Trophoblast cell (in vitro differentiated cells and primary cell): ENCODE measurements at regions not wholly inside any gene's neighbourhood (a gene's known extent, or its start where the extent isn't known, plus 50 kb on each side); places are given as distances from the start of the nearest gene placed in this dataset.

Source experiments
- DNase-seq, 2 donors: peaks; one replicate each; pipeline ENCODE4 v3.0.0-alpha.2; 2016
- H2AFZ ChIP-seq: 2 replicates; pipeline ENCODE4 v1.6.1; 2013; ENCODE audit warnings: low read length, moderate library complexity, mild to moderate bottlenecking; ENCODE audit not compliant: insufficient read depth, poor library complexity
- H2AK5ac ChIP-seq: 2 replicates; pipeline ENCODE4 v1.6.1; 2013; ENCODE audit warnings: mild to moderate bottlenecking, low read length
- H2BK120ac ChIP-seq: 2 replicates; pipeline ENCODE4 v1.6.1; 2013; ENCODE audit warnings: low read length, mild to moderate bottlenecking, moderate library complexity; ENCODE audit not compliant: insufficient read depth, poor library complexity
- H2BK12ac ChIP-seq: 2 replicates; pipeline ENCODE4 v1.6.1; 2013; ENCODE audit warnings: mild to moderate bottlenecking, low read length, moderate library complexity
- H2BK5ac ChIP-seq: 2 replicates; pipeline ENCODE4 v1.6.1; 2013; ENCODE audit warnings: low read length, low read depth, moderate library complexity, mild to moderate bottlenecking; ENCODE audit not compliant: poor library complexity
- H3K14ac ChIP-seq: 2 replicates; pipeline ENCODE4 v1.6.1; 2013; ENCODE audit warnings: mild to moderate bottlenecking, low read length
- H3K18ac ChIP-seq: 2 replicates; pipeline ENCODE4 v1.6.1; 2013; ENCODE audit warnings: mild to moderate bottlenecking, low read length
- H3K23ac ChIP-seq: 2 replicates; pipeline ENCODE4 v1.6.1; 2013; ENCODE audit warnings: low read length
- H3K27ac ChIP-seq: 2 replicates; pipeline ENCODE4 v1.5.1; 2013; ENCODE audit warnings: low read depth, mild to moderate bottlenecking, inconsistent platforms, low read length, moderate library complexity
- H3K27me3 ChIP-seq: 2 replicates; pipeline ENCODE4 v1.6.1; 2013; ENCODE audit warnings: inconsistent platforms, mild to moderate bottlenecking, low read length, moderate library complexity; ENCODE audit not compliant: insufficient read depth
- H3K36me3 ChIP-seq, 2 experiments: 1 replicate in 1 of 2; 2 replicates in 1 of 2; pipeline ENCODE4 v1.6.1; 2013; ENCODE audit warnings: low read length in 2 of 2, mild to moderate bottlenecking in 2 of 2, moderate library complexity in 1 of 2; ENCODE audit not compliant: insufficient read depth in 2 of 2, control insufficient read depth in 1 of 2
- H3K4ac ChIP-seq: 2 replicates; pipeline ENCODE4 v1.6.1; 2013; ENCODE audit warnings: low read depth, mild to moderate bottlenecking, low read length, moderate library complexity
- H3K4me1 ChIP-seq, 2 experiments: 1 replicate in 1 of 2; 2 replicates in 1 of 2; pipeline ENCODE4 v1.6.1; 2013; ENCODE audit warnings: low read length in 2 of 2, mild to moderate bottlenecking in 2 of 2, moderate library complexity in 1 of 2; ENCODE audit not compliant: insufficient read depth in 2 of 2, control insufficient read depth in 1 of 2
- H3K4me2 ChIP-seq: 2 replicates; pipeline ENCODE4 v1.6.1; 2013; ENCODE audit warnings: inconsistent platforms, mild to moderate bottlenecking, low read length, moderate library complexity
- H3K4me3 ChIP-seq: 2 replicates; pipeline ENCODE4 v1.5.1; 2013; ENCODE audit warnings: mild to moderate bottlenecking, low read depth, low read length, inconsistent platforms
- H3K79me1 ChIP-seq: one replicate; pipeline ENCODE4 v1.6.1; 2013; ENCODE audit warnings: low read length
- H3K79me2 ChIP-seq: 2 replicates; pipeline ENCODE4 v1.6.1; 2013; ENCODE audit warnings: low read length, mild to moderate bottlenecking; ENCODE audit not compliant: control insufficient read depth, insufficient read depth, poor library complexity
- H3K9ac ChIP-seq: 2 replicates; pipeline ENCODE4 v1.6.1; 2013; ENCODE audit warnings: mild to moderate bottlenecking, low read length
- H3K9me3 ChIP-seq: 2 replicates; pipeline ENCODE4 v1.6.1; 2013; ENCODE audit warnings: low read depth, mild to moderate bottlenecking, control low read depth, inconsistent platforms, low read length; ENCODE audit not compliant: insufficient read depth
- H4K12ac ChIP-seq: 2 replicates; pipeline ENCODE4 v1.6.1; 2013; ENCODE audit warnings: low read depth, mild to moderate bottlenecking, low read length, moderate library complexity
- H4K8ac ChIP-seq: 2 replicates; pipeline ENCODE4 v1.6.1; 2013; ENCODE audit warnings: low read depth, mild to moderate bottlenecking, low read length, moderate library complexity
- H4K91ac ChIP-seq: one replicate; pipeline ENCODE4 v1.6.1; 2013; ENCODE audit warnings: low read depth, mild to moderate bottlenecking, low read length, moderate library complexity
- WGBS: extraction: QIAGEN DNeasy Blood & Tissue Kit; methylation state at CpG from one replicate; pipeline ENCODE4 v1.1.7; 2013; ENCODE audit warnings: missing lambda C conversion rate; ENCODE audit not compliant: insufficient read length, insufficient coverage; ENCODE audit errors: extremely low coverage; 5-methylcytosine and 5-hydroxymethylcytosine counted together

DNA sequence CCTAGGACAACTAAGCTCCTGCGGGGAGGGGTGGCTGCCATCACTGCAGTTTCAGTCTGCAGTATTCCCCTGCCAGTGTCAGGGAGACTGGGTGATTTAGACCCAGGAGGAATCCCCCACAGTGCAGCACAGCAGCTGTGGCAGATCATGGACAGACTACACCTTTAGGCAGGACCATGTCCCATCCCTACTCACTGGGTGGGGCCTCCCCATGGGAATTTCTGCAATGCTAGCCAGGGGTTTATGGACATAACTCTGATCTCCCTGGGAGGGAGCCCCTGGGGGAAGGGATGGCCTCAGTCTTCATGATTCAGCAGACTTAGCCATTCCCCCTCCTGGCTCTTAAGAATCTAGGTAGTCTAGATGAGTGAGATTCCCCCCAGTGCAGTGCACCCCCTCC lies 130.1 kb upstream of the STAC start:
- Histone ChIP-seq H2BK120ac (no peak overlapping the region), H3K9ac (no peak overlapping the region), H3K4me2 (no peak overlapping the region), H3K18ac (no peak overlapping the region), H2AK5ac (no peak overlapping the region), H4K12ac (no peak overlapping the region), H2AFZ (no peak overlapping the region), H4K8ac (no peak overlapping the region), H3K79me1 (no peaks in the 10 kb centered on the region), H3K27me3 (no peaks in the 10 kb centered on the region), H3K4me1 (peaks cover 0 to 1% of the 10 kb centered on the region in 2 experiments), H2BK12ac (no peak overlapping the region), H3K9me3 (no peaks in the 10 kb centered on the region), H3K4ac (no peak overlapping the region), H3K36me3 (no peaks in the 10 kb centered on the region), H2BK5ac (no peak overlapping the region), H3K14ac (no peak overlapping the region), H3K27ac (no peak overlapping the region), H4K91ac (no peak overlapping the region), H3K23ac (no peak overlapping the region), H3K79me2 (no peaks in the 10 kb centered on the region), H3K4me3 (no peak overlapping the region)
- no peak for DNase-seq
- WGBS: no CpG with 5 or more reads among the region's 1 CpG

DNA sequence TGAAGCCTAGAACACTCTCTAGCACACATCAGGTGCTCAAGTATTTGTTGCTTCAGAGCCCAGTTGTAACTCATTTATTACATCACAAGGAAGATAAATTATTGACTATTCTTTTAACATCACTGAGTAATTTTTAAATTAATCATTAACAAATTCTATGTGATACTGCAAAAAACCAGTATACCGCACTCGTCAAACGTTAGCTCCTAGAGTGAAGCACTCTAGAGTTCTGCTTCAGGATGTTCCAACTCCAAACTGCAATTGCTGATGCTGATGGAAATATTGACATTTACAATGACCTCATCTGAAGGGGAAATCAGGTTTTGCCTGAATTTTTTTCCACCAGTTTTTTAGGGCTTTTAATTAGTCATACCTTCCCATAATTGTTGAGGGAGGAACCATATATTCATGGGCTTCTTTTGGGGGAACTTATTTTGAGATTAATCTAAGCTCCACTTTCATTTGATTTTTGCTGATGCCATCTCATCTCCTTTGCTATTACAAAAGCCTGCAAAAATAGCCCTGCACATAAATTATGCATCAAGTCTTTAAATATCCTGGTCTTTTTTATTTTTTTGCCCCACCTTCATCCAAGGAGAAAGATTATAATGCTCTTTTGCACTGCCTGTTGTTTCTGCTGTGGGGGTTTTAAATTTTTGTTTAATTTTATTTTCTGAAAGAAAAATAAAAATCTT lies 123.0 kb upstream of the STAC start:
- no peak for DNase-seq
- Histone ChIP-seq H3K79me2 (no peaks in the 10 kb centered on the region), H3K23ac (no peak overlapping the region), H3K4me2 (no peak overlapping the region), H2AK5ac (no peak overlapping the region), H3K4me1 (no peaks in the 10 kb centered on the region), H4K91ac (no peak overlapping the region), H3K4me3 (no peak overlapping the region), H3K14ac (no peak overlapping the region), H3K27me3 (no peaks in the 10 kb centered on the region), H2AFZ (no peak overlapping the region), H3K9ac (no peak overlapping the region), H3K9me3 (no peaks in the 10 kb centered on the region), H2BK5ac (no peak overlapping the region), H4K8ac (no peak overlapping the region), H3K36me3 (no peaks in the 10 kb centered on the region), H3K4ac (no peak overlapping the region), H3K27ac (no peak overlapping the region), H3K79me1 (no peaks in the 10 kb centered on the region), H2BK120ac (no peak overlapping the region), H2BK12ac (no peak overlapping the region), H3K18ac (no peak overlapping the region), H4K12ac (no peak overlapping the region)
- WGBS: no CpG with 5 or more reads among the region's 3 CpGs

DNA sequence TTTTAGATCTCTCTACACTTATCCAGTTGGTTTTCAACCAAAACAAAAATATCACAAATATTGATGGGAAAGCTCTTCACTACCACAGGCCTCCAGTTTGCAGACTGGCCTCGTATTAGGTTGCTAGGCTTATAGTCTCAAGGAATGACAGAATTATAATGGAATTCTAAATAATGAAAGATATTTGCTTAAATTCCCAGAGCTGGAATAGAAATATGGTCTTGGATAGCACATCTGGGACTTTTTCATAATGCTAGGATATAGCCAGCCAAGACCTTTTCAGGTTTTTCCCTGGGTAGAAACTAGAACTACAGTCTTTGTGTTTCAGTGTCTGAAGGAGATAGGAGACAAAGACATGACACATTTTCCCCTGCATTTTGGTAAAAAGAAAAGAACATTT lies 121.9 kb upstream of the STAC start:
- H2AK5ac ChIP-seq: no peak overlapping the region
- H3K9ac ChIP-seq: no peak overlapping the region
- H3K79me2 ChIP-seq: no peaks in the 10 kb centered on the region

DNA sequence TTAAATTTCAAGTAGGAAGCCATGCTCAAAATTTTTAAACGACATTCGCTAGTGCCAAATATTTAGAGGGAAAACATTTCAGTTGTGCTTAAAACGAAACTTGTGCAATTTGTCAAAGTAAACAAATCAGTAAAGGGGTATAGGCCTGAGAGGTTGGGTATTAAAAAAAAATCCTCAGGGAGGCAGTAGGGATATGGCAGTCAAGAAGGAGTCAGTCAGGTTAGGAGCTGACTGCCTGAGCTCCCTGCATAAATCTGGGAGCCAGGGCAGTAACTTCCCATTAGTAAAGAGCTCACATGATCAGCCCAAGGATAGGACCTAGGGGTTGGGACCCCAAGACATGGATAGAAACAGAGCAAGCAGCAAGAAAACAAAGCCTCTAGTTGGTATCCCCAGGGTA lies 120.7 kb upstream of the STAC start:
- Histone ChIP-seq H3K27ac (no peak overlapping the region), H3K14ac (no peak overlapping the region), H2BK120ac (no peak overlapping the region), H3K36me3 (no peaks in the 10 kb centered on the region), H3K27me3 (no peaks in the 10 kb centered on the region), H3K4me1 (no peaks in the 10 kb centered on the region), H3K4me3 (no peak overlapping the region), H3K79me1 (no peaks in the 10 kb centered on the region), H3K9me3 (no peaks in the 10 kb centered on the region), H4K91ac (no peak overlapping the region), H2AK5ac (no peak overlapping the region), H2BK12ac (no peak overlapping the region), H3K9ac (no peak overlapping the region), H3K4ac (no peak overlapping the region), H3K4me2 (no peak overlapping the region), H2BK5ac (no peak overlapping the region), H3K18ac (no peak overlapping the region), H4K12ac (no peak overlapping the region), H3K23ac (no peak overlapping the region), H3K79me2 (no peaks in the 10 kb centered on the region), H2AFZ (no peak overlapping the region), H4K8ac (no peak overlapping the region)
- no CpG with 5 or more reads among the region's 3 CpGs for WGBS
- no peak for DNase-seq

More for the DNA sequence above, 121.9 kb upstream of the STAC start:
- no peak overlapping the region for H3K23ac ChIP-seq
- no peak for DNase-seq
- no peak overlapping the region for H2BK5ac ChIP-seq
- no CpG with 5 or more reads among the region's 1 CpG for WGBS
- H3K9me3 ChIP-seq: no peaks in the 10 kb centered on the region
- H2AFZ ChIP-seq: no peak overlapping the region
- H4K12ac ChIP-seq: no peak overlapping the region
- no peak overlapping the region for H3K27ac ChIP-seq
- H3K36me3 ChIP-seq: no peaks in the 10 kb centered on the region
- no peak overlapping the region for H4K8ac ChIP-seq
- no peak overlapping the region for H3K14ac ChIP-seq
- H3K4me1 ChIP-seq: no peaks in the 10 kb centered on the region
- H3K4me3 ChIP-seq: no peak overlapping the region
- no peak overlapping the region for H2BK120ac ChIP-seq
- no peak overlapping the region for H2BK12ac ChIP-seq
- H3K4ac ChIP-seq: no peak overlapping the region
- no peak overlapping the region for H3K18ac ChIP-seq
- no peak overlapping the region for H3K4me2 ChIP-seq
- no peak overlapping the region for H4K91ac ChIP-seq
- no peaks in the 10 kb centered on the region for H3K79me1 ChIP-seq
- no peaks in the 10 kb centered on the region for H3K27me3 ChIP-seq
